Neutrophil (primary cell): ENCODE measurements at regions not wholly inside any gene's neighbourhood (a gene's known extent, or its start where the extent isn't known, plus 50 kb on each side); places are given as distances from the start of the nearest gene placed in this dataset.

Experiments
- H3K27ac ChIP-seq: fragments of 200-600 bp; sonication (generic); 2 replicates; pipeline ENCODE4 v1.5.1; 2016; ENCODE audit warnings: mild to moderate bottlenecking, moderate library complexity
- H3K27me3 ChIP-seq: fragments of 200-600 bp; sonication (generic); 2 replicates; pipeline ENCODE4 v1.6.0; 2016; ENCODE audit warnings: mild to moderate bottlenecking
- H3K36me3 ChIP-seq: fragments of 200-600 bp; sonication (generic); 2 replicates; pipeline ENCODE4 v1.5.1; 2017
- H3K4me1 ChIP-seq, 2 experiments: fragments of 200-600 bp in 1 of 2; sonication (generic) in 1 of 2; 1 replicate in 1 of 2; 2 replicates in 1 of 2; pipeline versions ENCODE4 v1.5.1 to v1.6.1; 2013 to 2016; ENCODE audit warnings: low read depth in 1 of 2, low read length in 1 of 2, mild to moderate bottlenecking in 1 of 2, moderate library complexity in 1 of 2; ENCODE audit not compliant: control insufficient read depth in 1 of 2, insufficient read depth in 1 of 2
- H3K4me3 ChIP-seq, 2 experiments: fragments of 200-600 bp in 1 of 2; sonication (generic) in 1 of 2; 1 replicate in 1 of 2; 2 replicates in 1 of 2; pipeline ENCODE4 v1.5.1; 2013 to 2016; ENCODE audit warnings: low read depth in 1 of 2, low read length in 1 of 2, mild to moderate bottlenecking in 1 of 2, moderate library complexity in 1 of 2
- H3K9me3 ChIP-seq: fragments of 200-600 bp; sonication (generic); 2 replicates; pipeline ENCODE4 v1.5.1; 2016
- TF ChIP-seq, protein P1 (sequence below): fragments of 200-600 bp; sonication (generic); IDR thresholded peaks from 2 replicates; pipeline ENCODE4 v1.5.1; 2016; ENCODE audit warnings: antibody characterized with exemption

GRCh38 chr15:94927003-94927402 lies 695.6 kb downstream of the MCTP2 start:
- Histone ChIP-seq H3K27ac (no peak overlapping the region), H3K9me3 (no peaks in the 10 kb centered on the region), H3K36me3 (no peaks in the 10 kb centered on the region), H3K4me3 (no peak overlapping the region), H3K27me3 (no peaks in the 10 kb centered on the region), H3K4me1 (no peaks in the 10 kb centered on the region)
- TF ChIP-seq, protein P1, sequence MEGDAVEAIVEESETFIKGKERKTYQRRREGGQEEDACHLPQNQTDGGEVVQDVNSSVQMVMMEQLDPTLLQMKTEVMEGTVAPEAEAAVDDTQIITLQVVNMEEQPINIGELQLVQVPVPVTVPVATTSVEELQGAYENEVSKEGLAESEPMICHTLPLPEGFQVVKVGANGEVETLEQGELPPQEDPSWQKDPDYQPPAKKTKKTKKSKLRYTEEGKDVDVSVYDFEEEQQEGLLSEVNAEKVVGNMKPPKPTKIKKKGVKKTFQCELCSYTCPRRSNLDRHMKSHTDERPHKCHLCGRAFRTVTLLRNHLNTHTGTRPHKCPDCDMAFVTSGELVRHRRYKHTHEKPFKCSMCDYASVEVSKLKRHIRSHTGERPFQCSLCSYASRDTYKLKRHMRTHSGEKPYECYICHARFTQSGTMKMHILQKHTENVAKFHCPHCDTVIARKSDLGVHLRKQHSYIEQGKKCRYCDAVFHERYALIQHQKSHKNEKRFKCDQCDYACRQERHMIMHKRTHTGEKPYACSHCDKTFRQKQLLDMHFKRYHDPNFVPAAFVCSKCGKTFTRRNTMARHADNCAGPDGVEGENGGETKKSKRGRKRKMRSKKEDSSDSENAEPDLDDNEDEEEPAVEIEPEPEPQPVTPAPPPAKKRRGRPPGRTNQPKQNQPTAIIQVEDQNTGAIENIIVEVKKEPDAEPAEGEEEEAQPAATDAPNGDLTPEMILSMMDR = no peak

DNA sequence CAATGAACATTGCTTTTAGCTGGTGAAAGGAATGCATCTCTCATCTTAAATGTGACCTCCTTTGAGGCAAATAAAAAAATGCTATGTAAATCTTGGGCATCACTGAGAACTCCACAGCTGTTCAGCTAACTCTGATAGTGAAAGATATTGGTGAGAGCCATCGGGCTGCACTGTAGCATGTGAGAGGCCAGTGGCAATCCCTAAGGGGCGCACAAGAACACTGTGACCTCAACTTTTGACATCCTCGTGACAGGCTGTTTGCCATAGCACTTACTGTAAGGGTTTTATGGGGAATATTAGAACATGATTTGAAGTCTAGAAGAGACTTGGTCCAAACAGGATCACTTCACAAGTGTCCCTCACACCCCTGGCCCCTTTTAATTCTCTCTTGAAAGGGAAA lies 697.9 kb downstream of the MCTP2 start:
- Histone ChIP-seq H3K27me3 (no peaks in the 10 kb centered on the region), H3K4me1 (no peaks in the 10 kb centered on the region), H3K36me3 (no peaks in the 10 kb centered on the region), H3K4me3 (no peak overlapping the region), H3K9me3 (no peaks in the 10 kb centered on the region), H3K27ac (no peak overlapping the region)
- TF ChIP-seq, protein P1 = no peak

DNA sequence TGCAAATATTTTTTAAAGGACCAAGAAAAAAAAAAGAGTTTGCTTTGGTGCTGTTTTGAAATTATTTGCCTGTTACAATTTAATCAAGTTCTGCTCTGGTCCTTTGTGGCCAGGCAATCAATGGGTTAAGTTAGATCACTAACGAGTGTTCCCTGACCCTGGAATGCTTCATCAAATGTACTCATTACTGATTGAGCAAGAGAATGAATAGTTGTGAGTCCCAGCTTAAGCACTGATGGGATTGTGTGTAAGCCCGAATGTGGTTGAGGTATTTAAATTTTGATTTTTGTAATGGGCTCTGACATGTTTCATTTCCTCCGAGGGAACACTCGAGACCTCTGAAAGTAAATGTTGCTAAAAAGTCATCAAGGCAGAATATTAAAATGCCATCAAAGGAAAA lies 699.1 kb downstream of the MCTP2 start:
- TF ChIP-seq, protein P1 = no peak
- Histone ChIP-seq H3K9me3 (no peaks in the 10 kb centered on the region), H3K4me1 (no peaks in the 10 kb centered on the region), H3K27ac (no peak overlapping the region), H3K36me3 (no peaks in the 10 kb centered on the region), H3K27me3 (no peaks in the 10 kb centered on the region), H3K4me3 (no peak overlapping the region)

- no peaks in the 10 kb centered on the region for H3K36me3 ChIP-seq
- H3K9me3 ChIP-seq = no peaks in the 10 kb centered on the region
- TF ChIP-seq, protein P1 = no peak
- no peaks in the 10 kb centered on the region for H3K27me3 ChIP-seq
- no peak overlapping the region for H3K27ac ChIP-seq
- H3K4me3 ChIP-seq = no peak overlapping the region
- no peaks in the 10 kb centered on the region for H3K4me1 ChIP-seq
Measured at GRCh38 chr15:94930960-94931359, 699.6 kb downstream of the MCTP2 start.

DNA sequence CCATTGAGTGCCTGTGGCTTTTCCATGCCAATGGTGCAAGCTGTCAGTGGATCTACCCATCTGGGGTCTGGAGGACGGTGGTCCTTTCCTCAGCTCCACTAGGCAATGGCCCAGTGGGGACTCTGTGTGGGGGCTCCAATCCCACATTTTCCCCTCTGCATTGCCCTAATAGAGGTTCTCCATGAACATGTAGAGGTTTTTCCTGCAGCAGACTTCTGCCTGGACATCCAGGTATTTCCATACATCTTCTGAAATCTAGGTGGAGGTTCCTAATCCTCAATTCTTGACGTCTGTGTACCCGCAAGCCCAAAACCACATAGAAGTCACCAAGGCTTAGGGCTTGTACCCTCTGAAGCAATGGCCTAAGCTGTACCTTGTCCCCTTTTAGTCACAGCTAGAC lies 703.1 kb downstream of the MCTP2 start:
- no peaks in the 10 kb centered on the region for H3K27me3 ChIP-seq
- no peak overlapping the region for H3K4me3 ChIP-seq
- TF ChIP-seq, protein P1 = no peak
- H3K9me3 ChIP-seq = no peaks in the 10 kb centered on the region
- no peak overlapping the region for H3K27ac ChIP-seq
- no peaks in the 10 kb centered on the region for H3K36me3 ChIP-seq
- no peaks in the 10 kb centered on the region for H3K4me1 ChIP-seq

GRCh38 chr15:94937242-94937641 lies 705.9 kb downstream of the MCTP2 start:
- Histone ChIP-seq H3K27me3 (no peaks in the 10 kb centered on the region), H3K4me3 (no peak overlapping the region), H3K9me3 (no peaks in the 10 kb centered on the region), H3K27ac (no peak overlapping the region), H3K4me1 (no peaks in the 10 kb centered on the region), H3K36me3 (no peaks in the 10 kb centered on the region)
- TF ChIP-seq, protein P1 = no peak
